ENCODE measurements at regions not wholly inside any gene's neighbourhood (a gene's known extent, or its start where the extent isn't known, plus 50 kb on each side); places are given as distances from the start of the nearest gene placed in this dataset.

GRCh38 chr14:84882830-84883229, 647.1 kb upstream of the FLRT2 start:
- Histone ChIP-seq H3K4me2 (no peak overlapping the region), H3K79me2 (ENCODE audit: insufficient read depth, low read depth) (no peaks in the 10 kb centered on the region), H4K20me1 (ENCODE audit: insufficient read depth) (no peaks in the 10 kb centered on the region), H3K4me3 (IDR thresholded peaks at IDR 0.05; ENCODE audit: insufficient read depth, low read depth, low read length) (no peak overlapping the region), H2AFZ (ENCODE audit: low read depth) (no peak overlapping the region), H3K27me3 (ENCODE audit: insufficient read depth, low read depth) (no peaks in the 10 kb centered on the region), H3K9ac (no peak overlapping the region), H3K36me3 (ENCODE audit: insufficient read depth) (no peaks in the 10 kb centered on the region), H3K27ac (no peak overlapping the region), H3K4me1 (ENCODE audit: low read depth, poor library complexity, severe bottlenecking) (no peaks in the 10 kb centered on the region)
- no peak for TF ChIP-seq CTCF (conservative IDR thresholded peaks at IDR 0.05; ENCODE audit: low read depth, low read length)

- H3K36me3 ChIP-seq (ENCODE audit: insufficient read depth) = no peaks in the 10 kb centered on the region
- H3K79me2 ChIP-seq (ENCODE audit: insufficient read depth, low read depth) = no peaks in the 10 kb centered on the region
- TF ChIP-seq CTCF (conservative IDR thresholded peaks at IDR 0.05; ENCODE audit: low read depth, low read length) = no peak
- no peak overlapping the region for H3K9ac ChIP-seq
- H4K20me1 ChIP-seq (ENCODE audit: insufficient read depth) = no peaks in the 10 kb centered on the region
- H3K27me3 ChIP-seq (ENCODE audit: insufficient read depth, low read depth) = no peaks in the 10 kb centered on the region
- no peaks in the 10 kb centered on the region for H3K4me1 ChIP-seq (ENCODE audit: low read depth, poor library complexity, severe bottlenecking)
- no peak overlapping the region for H2AFZ ChIP-seq (ENCODE audit: low read depth)
- H3K4me3 ChIP-seq (IDR thresholded peaks at IDR 0.05; ENCODE audit: insufficient read depth, low read depth, low read length) = no peak overlapping the region
- H3K4me2 ChIP-seq = no peak overlapping the region
- no peak overlapping the region for H3K27ac ChIP-seq
These were observed 644.9 kb upstream of the FLRT2 start for GRCh38 chr14:84885061-84885460.

- Histone ChIP-seq H3K36me3 (ENCODE audit: insufficient read depth) (no peaks in the 10 kb centered on the region), H3K4me1 (ENCODE audit: low read depth, poor library complexity, severe bottlenecking) (no peaks in the 10 kb centered on the region), H3K4me2 (no peak overlapping the region), H4K20me1 (ENCODE audit: insufficient read depth) (no peaks in the 10 kb centered on the region), H3K27ac (no peak overlapping the region), H3K4me3 (IDR thresholded peaks at IDR 0.05; ENCODE audit: insufficient read depth, low read depth, low read length) (no peak overlapping the region), H3K79me2 (ENCODE audit: insufficient read depth, low read depth) (no peaks in the 10 kb centered on the region), H3K27me3 (ENCODE audit: insufficient read depth, low read depth) (no peaks in the 10 kb centered on the region), H2AFZ (ENCODE audit: low read depth) (no peak overlapping the region), H3K9ac (no peak overlapping the region)
- no peak for TF ChIP-seq CTCF (conservative IDR thresholded peaks at IDR 0.05; ENCODE audit: low read depth, low read length)
These were observed 638.5 kb upstream of the FLRT2 start for GRCh38 chr14:84891404-84891803.

- H3K4me1 ChIP-seq (ENCODE audit: low read depth, poor library complexity, severe bottlenecking) = no peaks in the 10 kb centered on the region
These were observed 635.7 kb upstream of the FLRT2 start for GRCh38 chr14:84894254-84894653.

More at GRCh38 chr14:84894254-84894653, 635.7 kb upstream of the FLRT2 start:
- H3K4me3 ChIP-seq (IDR thresholded peaks at IDR 0.05; ENCODE audit: insufficient read depth, low read depth, low read length) = no peak overlapping the region
- no peaks in the 10 kb centered on the region for H3K27me3 ChIP-seq (ENCODE audit: insufficient read depth, low read depth)
- no peak for TF ChIP-seq CTCF (conservative IDR thresholded peaks at IDR 0.05; ENCODE audit: low read depth, low read length)
- no peaks in the 10 kb centered on the region for H3K79me2 ChIP-seq (ENCODE audit: insufficient read depth, low read depth)
- no peaks in the 10 kb centered on the region for H3K36me3 ChIP-seq (ENCODE audit: insufficient read depth)
- H3K9ac ChIP-seq = no peak overlapping the region
- H3K4me2 ChIP-seq = no peak overlapping the region
- H3K27ac ChIP-seq = no peak overlapping the region
- no peaks in the 10 kb centered on the region for H4K20me1 ChIP-seq (ENCODE audit: insufficient read depth)
- H2AFZ ChIP-seq (ENCODE audit: low read depth) = no peak overlapping the region
